Cerebellar nuclear complex (tissue), 1 donor: ENCODE measurements at regions not wholly inside any gene's neighbourhood (a gene's known extent, or its start where the extent isn't known, plus 50 kb on each side); places are given as distances from the start of the nearest gene placed in this dataset.
"Not testable (repeated sequence)": the region's sequence is repeated elsewhere in the genome, so short reads cannot be mapped to it uniquely, and the experiment has no call there.

ENCODE experiments used
- DNase-seq, 2 experiments: peaks; one replicate each; lab custom pipeline; 2025; lab: John Stamatoyannopoulos, UW

DNA sequence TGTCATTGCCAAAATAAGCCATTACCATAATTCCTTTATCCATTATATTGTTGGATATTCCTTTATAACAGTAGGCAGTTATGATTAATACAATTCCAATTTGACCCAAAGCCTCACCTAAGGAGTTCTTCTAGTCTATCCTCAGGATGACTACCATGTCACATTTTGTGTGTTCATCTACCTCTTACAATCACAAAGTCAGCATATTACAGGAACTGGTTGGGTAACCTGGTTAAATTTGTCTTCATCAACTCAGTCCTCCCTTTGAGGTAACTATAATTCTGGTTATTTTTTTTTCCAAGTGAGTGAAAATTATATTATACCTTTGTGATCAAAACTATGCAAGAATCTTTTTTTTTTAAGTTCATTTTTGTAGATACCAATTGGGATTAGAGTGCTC, 540.5 kb downstream of the BTBD3 start:
- DNase-seq, result no peak

GRCh38 chr20:12464036-12464435, 544.7 kb upstream of the SPTLC3 start:
- DNase-seq, result no peak

DNA sequence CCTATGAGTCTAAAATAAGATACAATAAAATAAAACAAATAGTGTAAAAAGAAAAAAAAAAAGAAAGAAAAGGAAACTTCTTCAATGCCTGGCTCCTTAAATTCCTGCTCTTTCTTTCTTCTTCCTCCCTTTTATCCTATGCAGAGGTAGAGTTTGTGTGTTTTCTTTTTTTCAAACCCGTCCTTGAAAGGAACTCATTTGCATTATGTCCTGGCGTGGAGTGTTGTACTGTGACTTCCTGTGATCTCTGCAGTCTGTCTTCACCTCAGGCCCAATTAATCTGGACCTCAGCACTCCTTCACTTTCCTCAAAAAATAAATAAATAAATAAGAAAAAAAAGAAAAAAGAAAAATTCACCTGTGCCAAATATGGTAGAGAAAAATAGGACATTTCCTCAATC, 541.9 kb upstream of the SPTLC3 start:
- no peak for DNase-seq

GRCh38 chr20:12467758-12468157, 541.0 kb upstream of the SPTLC3 start:
- no peak for DNase-seq

- no peak for DNase-seq
Measured at GRCh38 chr20:12482661-12483060, 526.1 kb upstream of the SPTLC3 start.

- DNase-seq, result no peak
Measured at GRCh38 chr20:12502443-12502842, 506.3 kb upstream of the SPTLC3 start.

DNA sequence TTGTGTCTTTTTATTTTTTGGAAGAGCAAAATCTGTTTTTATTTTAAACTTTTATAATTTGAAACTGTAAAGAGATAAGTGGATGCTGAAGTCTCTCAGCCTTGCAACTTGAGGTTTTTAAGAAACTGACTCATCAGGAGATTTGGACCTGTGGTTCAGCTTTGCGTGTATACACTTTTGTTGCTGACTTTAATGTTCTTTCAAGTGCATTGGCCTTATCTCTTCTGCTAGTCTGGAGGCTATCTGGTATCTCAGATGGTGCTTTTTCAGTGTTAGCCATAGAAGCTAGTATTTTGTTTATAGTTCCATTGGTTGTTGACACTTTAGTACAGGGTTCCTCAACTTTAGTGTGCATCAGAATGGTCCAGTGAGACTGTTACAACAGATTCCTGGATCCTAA, 504.0 kb upstream of the SPTLC3 start:
- DNase-seq, result no peak

- no peak for DNase-seq
Measured at GRCh38 chr20:12511499-12511898, 497.3 kb upstream of the SPTLC3 start.

GRCh38 chr20:12512755-12513154, 496.0 kb upstream of the SPTLC3 start:
- no peak for DNase-seq

GRCh38 chr20:12528104-12528503, 480.7 kb upstream of the SPTLC3 start:
- no peak for DNase-seq

DNA sequence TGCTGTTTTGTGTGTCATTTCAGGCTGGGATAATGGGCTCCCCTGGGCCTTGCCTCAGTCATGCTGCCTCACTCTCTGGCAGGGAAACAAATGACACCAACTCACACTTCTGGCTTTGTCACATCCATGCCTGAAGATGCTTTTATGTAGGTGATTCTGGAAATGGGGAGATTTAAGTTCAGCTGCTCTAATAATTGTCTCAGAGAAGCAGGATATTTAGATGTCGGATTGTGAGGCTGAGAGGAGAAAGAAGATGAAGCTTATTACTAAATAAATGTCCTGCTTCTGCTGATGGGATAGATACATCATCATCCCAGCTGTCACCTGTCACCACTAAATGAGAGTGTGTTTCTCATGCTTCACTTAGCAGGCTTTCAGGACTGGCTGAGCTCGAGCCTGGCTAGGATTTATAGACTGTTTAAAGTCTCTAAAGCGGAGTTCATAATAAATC, 480.2 kb upstream of the SPTLC3 start:
- no peak for DNase-seq

GRCh38 chr20:12531626-12532025, 477.1 kb upstream of the SPTLC3 start:
- no peak for DNase-seq

- DNase-seq, result no peak
Measured at GRCh38 chr20:12535316-12535715, 473.5 kb upstream of the SPTLC3 start.

DNA sequence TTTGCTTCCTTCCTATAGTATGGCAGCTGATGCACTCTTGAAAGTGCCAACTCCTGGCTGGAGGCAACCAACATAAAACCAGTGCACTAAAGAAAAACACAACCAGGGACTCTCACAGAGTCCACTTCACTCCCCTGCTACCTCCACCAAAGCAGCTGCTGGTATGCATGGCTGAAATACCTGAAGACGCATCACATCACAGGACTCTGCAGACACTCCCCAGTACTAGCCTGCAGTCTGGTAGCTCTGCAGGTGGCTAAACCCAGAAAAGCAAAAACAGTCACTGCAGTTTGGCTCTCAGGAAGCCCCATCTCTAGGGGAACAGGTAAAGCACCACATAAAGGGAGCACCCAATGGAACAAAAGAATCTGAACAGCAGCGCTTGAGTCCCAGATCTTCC, 473.0 kb upstream of the SPTLC3 start:
- DNase-seq, result no peak

DNA sequence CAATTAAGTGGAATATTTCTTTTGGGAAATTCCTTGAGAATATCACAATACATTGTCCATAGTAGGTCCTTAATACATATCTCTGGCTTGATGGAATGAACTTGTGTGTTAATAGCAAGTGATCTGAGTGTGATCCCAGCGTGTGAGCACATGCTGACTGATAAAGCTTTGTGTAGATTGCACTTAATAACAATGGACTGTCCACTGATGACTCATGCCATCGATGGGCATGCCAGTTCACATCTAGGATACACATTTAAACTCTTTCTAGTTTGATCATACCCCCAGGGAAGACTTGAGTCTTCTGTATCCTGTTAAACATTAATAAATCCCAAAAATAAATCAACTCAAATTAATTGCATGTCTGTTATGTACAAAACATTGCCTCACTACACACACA, 454.3 kb upstream of the SPTLC3 start:
- DNase-seq, result no peak

DNA sequence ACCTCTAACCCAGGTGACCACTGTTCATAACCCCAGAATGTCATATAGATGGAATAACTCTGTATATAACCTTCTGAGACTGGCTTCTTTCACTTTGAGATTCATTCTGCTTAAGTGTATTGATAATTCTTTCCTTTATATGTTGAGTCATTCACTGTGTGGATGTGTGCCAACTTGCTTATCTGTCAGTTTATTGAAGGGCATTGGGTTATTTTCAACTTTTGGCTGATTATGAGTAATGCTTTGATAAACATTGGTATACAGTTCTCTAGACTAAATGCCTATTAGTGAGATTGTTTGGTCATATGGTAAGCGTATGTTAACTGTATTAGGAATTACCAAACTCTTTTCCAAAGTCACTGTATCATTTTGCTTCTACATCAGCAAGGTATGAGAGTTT, 453.4 kb upstream of the SPTLC3 start:
- no peak for DNase-seq

DNA sequence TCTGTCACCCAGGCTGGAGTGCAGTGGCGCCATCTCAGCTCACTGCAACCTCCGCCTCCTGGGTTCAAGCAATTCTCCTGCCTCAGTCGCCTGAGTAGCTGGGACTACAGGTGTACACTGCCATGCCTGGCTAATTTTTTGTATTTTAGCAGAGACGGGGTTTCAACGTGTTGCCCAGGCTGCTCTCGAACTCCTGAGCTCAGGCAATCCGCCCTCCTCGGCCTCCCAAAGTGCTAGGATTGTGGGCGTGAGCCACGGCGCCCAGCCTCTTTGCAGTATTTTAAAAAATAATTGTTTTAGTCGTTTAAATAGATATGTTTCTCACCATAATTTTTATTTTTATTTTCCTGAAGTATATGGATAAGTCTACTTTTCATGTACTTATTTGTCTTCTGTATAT, 452.9 kb upstream of the SPTLC3 start:
- not testable (repeated sequence) for DNase-seq

DNA sequence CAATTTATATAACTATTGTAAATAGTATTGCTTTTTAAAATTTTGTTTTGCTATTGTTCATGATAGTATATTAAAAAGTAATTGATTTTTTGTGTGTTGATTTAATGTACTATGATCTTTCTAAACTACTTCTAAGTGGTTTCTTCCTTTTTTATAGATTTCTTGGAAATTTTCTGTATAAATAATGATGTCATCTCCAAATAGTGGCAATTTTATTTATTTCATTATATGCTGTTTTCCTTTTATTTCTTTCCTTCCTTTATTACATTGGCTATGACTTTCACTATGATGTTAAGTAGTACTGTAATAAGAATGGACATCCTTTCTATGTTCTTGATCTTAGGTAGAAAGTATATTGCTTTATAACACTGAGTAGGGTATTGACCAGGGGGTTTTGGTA, 451.5 kb upstream of the SPTLC3 start:
- DNase-seq, result no peak

DNA sequence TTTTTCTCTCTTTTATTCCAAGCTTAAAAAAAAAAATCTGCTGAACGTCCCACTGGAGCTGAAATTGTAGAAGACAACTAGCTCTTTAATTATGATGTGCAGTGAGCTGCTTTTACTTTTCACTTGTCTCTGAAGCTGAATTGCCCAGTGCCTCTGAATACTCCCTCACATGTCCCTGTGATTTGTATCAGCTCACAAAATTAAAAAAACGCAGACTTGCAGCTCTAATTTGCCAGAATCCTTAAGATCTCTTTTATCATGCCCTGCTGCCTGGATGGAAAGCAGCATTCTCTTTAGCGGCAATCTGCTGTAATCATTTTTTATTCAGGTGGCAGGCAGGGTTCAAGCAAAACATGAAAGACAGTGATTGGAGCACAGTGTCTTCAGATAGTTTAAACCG, 443.8 kb upstream of the SPTLC3 start:
- DNase-seq, result no peak

GRCh38 chr20:12566596-12566995, 442.2 kb upstream of the SPTLC3 start:
- no peak for DNase-seq

DNA sequence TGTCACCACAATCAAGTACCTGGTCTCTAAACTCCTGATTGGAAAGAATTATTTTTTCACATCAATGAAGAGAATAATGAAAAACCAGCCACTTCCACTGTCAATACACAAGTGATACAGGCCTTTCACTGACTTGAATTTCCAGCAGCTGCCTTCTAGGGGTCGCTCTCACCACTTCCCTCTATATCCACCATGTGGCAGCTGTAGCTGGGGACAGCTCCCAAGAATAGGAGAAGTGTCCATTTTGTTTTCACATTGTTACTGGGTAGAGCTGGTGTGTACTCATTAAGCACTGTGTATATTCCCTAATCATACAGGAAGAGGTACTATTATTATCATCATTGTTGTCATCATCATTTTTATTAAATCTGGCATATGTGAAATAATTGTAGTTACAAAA, 438.4 kb upstream of the SPTLC3 start:
- DNase-seq, result no peak

GRCh38 chr20:12573442-12573841, 435.3 kb upstream of the SPTLC3 start:
- no peak for DNase-seq

DNA sequence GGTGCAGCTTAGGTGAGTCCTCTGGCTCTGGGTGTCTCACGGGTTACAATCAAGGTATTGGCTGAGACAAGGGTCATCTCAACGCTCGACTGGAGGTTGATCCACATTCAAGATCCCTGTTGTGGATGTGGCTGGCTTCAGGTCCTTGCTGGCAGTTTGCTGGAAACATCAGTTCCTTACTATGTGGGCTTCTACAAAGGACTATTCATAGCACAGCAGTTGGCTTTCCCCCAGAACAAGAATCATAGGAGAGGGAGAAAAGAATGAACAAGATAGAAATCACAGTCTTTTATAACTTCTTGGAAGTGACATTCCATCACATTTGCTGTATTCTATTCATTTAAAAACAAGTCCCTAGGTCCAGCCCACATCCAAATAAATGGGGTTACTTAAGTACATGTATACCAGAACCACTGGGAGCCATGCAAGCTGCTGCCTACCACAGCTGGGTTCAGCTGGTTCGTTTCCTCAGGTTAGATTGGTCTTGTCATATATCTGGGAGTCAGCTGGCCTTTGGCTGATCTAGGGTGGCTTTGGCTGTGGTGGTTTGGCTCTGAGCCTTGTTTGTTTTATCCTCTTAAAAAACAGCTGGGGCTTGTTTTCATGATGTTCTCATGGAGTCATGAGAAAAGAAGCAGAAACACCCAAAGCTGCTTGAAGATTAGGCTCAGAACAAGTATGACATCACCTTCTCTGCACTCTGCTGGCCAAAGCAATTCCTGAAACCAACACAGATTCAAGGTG, 433.2 kb upstream of the SPTLC3 start:
- no peak for DNase-seq

DNA sequence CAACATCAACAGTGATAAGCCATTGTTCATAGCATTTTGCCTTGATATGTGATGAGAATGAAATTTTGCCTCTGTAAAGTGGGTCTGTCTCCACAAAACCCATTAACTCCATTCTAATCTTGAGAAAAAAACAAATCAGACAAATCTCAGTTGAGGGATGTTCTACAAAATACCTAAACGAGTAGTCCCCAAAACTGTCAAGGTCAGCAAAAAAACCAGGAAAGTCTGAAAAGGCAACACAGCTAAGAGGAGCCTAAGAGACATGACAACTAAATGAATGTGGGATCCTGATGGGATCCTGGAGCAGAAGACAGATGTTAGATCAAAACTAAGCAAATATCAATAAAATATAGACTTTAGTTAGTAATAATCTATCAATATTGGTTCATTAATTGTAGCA, 431.6 kb upstream of the SPTLC3 start:
- DNase-seq, result no peak
